IMR-90 (cell line): ENCODE measurements at regions not wholly inside any gene's neighbourhood (a gene's known extent, or its start where the extent isn't known, plus 50 kb on each side); places are given as distances from the start of the nearest gene placed in this dataset.

Experiments used
- ATAC-seq: fragments of 200-7000 bp; cut with Tn5 transposase; 2 replicates; pipeline ENCODE4 v1.9.1; 2020; ENCODE audit warnings: low read depth, mild to moderate bottlenecking, moderate library complexity
- BruUV-seq: library from RNA; stranded (reverse); fragments of 400-500 nt; replicated peaks from 2 replicates; lab custom pipeline; 2021; lab: Mats Ljungman, UMichigan
- CTCF ChIA-PET: fragments of 300-600 bp; formaldehyde crosslinking; extraction: SDS; loops from one replicate; lab custom pipeline; 2021; ENCODE audit warnings: antibody characterized with exemption; lab: Yijun Ruan, JAX
- POLR2A ChIA-PET: fragments of 300-600 bp; sonication (Branson Sonifier 250); formaldehyde crosslinking; loops from one replicate; lab custom pipeline; 2022; ENCODE audit warnings: antibody characterized with exemption; ENCODE audit not compliant: unreplicated experiment; lab: Charles Lee
- DNase-seq: peaks from one replicate; pipeline ENCODE4 v3.0.0; 2013
- H2AFZ ChIP-seq: replicated peaks from 2 replicates; pipeline ENCODE3; 2013; ENCODE audit warnings: low read length, mild to moderate bottlenecking; ENCODE audit not compliant: poor library complexity
- H2AK5ac ChIP-seq: 2 replicates; pipeline ENCODE4 v1.6.1; 2013; ENCODE audit warnings: low read depth, low read length, inconsistent platforms
- H2AK9ac ChIP-seq: replicated peaks from 2 replicates; pipeline ENCODE3; 2013; ENCODE audit warnings: mild to moderate bottlenecking, low read depth, low read length, moderate library complexity; ENCODE audit not compliant: poor library complexity
- H2BK120ac ChIP-seq: 2 replicates; pipeline ENCODE4 v1.6.1; 2013; ENCODE audit warnings: low read depth, low read length, inconsistent platforms
- H2BK15ac ChIP-seq: 3 replicates; pipeline ENCODE4 v1.6.1; 2013; ENCODE audit warnings: low read depth, low read length, inconsistent platforms
- H2BK20ac ChIP-seq: 2 replicates; pipeline ENCODE4 v1.6.1; 2013; ENCODE audit warnings: low read depth, mild to moderate bottlenecking, inconsistent platforms, low read length, moderate library complexity
- H2BK5ac ChIP-seq: 2 replicates; pipeline ENCODE4 v1.6.1; 2013; ENCODE audit warnings: mild to moderate bottlenecking, low read depth, low read length, inconsistent platforms; ENCODE audit not compliant: poor library complexity, severe bottlenecking
- H3K14ac ChIP-seq: replicated peaks from 2 replicates; pipeline ENCODE4 v1.6.1; 2013; ENCODE audit warnings: low read depth, low read length, inconsistent platforms
- H3K18ac ChIP-seq: 2 replicates; pipeline ENCODE4 v1.6.1; 2013; ENCODE audit warnings: low read depth, low read length, control low read depth
- H3K23ac ChIP-seq: 2 replicates; pipeline ENCODE4 v1.6.1; 2013; ENCODE audit warnings: low read depth, low read length, inconsistent platforms
- H3K27ac ChIP-seq: 2 replicates; pipeline ENCODE4 v1.5.1; 2013; ENCODE audit warnings: mild to moderate bottlenecking, control low read depth, low read length; ENCODE audit not compliant: insufficient read depth
- H3K27me3 ChIP-seq: 2 replicates; pipeline ENCODE4 v1.6.1; 2013; ENCODE audit warnings: low read length; ENCODE audit not compliant: control insufficient read depth, insufficient read depth
- H3K36me3 ChIP-seq: 2 replicates; pipeline ENCODE4 v1.6.1; 2013; ENCODE audit warnings: low read length, mixed read lengths; ENCODE audit not compliant: control insufficient read depth, insufficient read depth
- H3K4ac ChIP-seq: 2 replicates; pipeline ENCODE4 v1.6.1; 2013; ENCODE audit warnings: low read depth, low read length, inconsistent platforms
- H3K4me1 ChIP-seq: 2 replicates; pipeline ENCODE4 v1.6.1; 2013; ENCODE audit warnings: low read length, mixed read lengths; ENCODE audit not compliant: control insufficient read depth, insufficient read depth
- H3K4me2 ChIP-seq: 2 replicates; pipeline ENCODE4 v1.6.1; 2013; ENCODE audit warnings: low read depth, mild to moderate bottlenecking, control low read depth, low read length, moderate library complexity
- H3K4me3 ChIP-seq: 2 replicates; pipeline ENCODE4 v1.5.1; 2013; ENCODE audit warnings: low read depth, mild to moderate bottlenecking, control low read depth, low read length, moderate library complexity; ENCODE audit not compliant: insufficient read depth
- H3K56ac ChIP-seq: 2 replicates; pipeline ENCODE4 v1.6.1; 2013; ENCODE audit warnings: low read length, inconsistent platforms; ENCODE audit not compliant: insufficient read depth; ENCODE audit errors: extremely low read depth
- H3K79me1 ChIP-seq, 2 experiments: 2 replicates each; pipeline ENCODE4 v1.6.1; 2013; ENCODE audit warnings: low read length in 2 of 2, inconsistent platforms in 1 of 2, low read depth in 1 of 2
- H3K9ac ChIP-seq: 2 replicates; pipeline ENCODE4 v1.6.1; 2013; ENCODE audit warnings: low read depth, low read length, control low read depth
- H3K9me1 ChIP-seq: 2 replicates; pipeline ENCODE4 v1.6.1; 2013; ENCODE audit warnings: low read length, inconsistent platforms; ENCODE audit not compliant: insufficient read depth
- H3K9me3 ChIP-seq: 2 replicates; pipeline ENCODE4 v1.6.1; 2013; ENCODE audit warnings: low read length; ENCODE audit not compliant: control insufficient read depth, insufficient read depth
- H4K20me1 ChIP-seq: 2 replicates; pipeline ENCODE4 v1.6.1; 2013; ENCODE audit warnings: low read length, inconsistent platforms; ENCODE audit not compliant: insufficient read depth
- H4K5ac ChIP-seq: 2 replicates; pipeline ENCODE4 v1.6.1; 2013; ENCODE audit warnings: mild to moderate bottlenecking, low read depth, low read length, control low read depth
- H4K8ac ChIP-seq, 2 experiments: 2 replicates each; pipeline ENCODE4 v1.6.1; 2013; ENCODE audit warnings: low read depth in 2 of 2, low read length in 2 of 2, control low read depth in 1 of 2, inconsistent platforms in 1 of 2
- H4K91ac ChIP-seq: 2 replicates; pipeline ENCODE4 v1.6.1; 2013; ENCODE audit warnings: low read depth, low read length, inconsistent platforms; ENCODE audit not compliant: insufficient read depth
- BHLHE40 ChIP-seq: fragments of 150-350 bp; IDR thresholded peaks from 2 replicates; pipeline ENCODE4 v1.6.1; 2016; ENCODE audit warnings: mild to moderate bottlenecking, low read depth, low read length
- CEBPB ChIP-seq: IDR thresholded peaks from 2 replicates; pipeline ENCODE4 v1.6.1; 2012; ENCODE audit warnings: low read depth, low read length, improper control_type of control experiment
- CHD1 ChIP-seq: IDR thresholded peaks from 2 replicates; pipeline ENCODE4 v1.6.1; 2012; ENCODE audit warnings: low read depth, low read length, improper control_type of control experiment
- CTCF ChIP-seq: conservative IDR thresholded peaks from 2 replicates; pipeline ENCODE4 v1.5.1; 2012; ENCODE audit warnings: mild to moderate bottlenecking, low read depth, low read length, improper control_type of control experiment
- ELK1 ChIP-seq: fragments of 150-350 bp; IDR thresholded peaks from 2 replicates; pipeline ENCODE4 v1.6.1; 2016; ENCODE audit warnings: low read depth, mild to moderate bottlenecking, low read length, moderate library complexity, borderline replicate concordance
- FOS ChIP-seq: fragments of 150-350 bp; IDR thresholded peaks from 2 replicates; pipeline ENCODE4 v1.6.1; 2016; ENCODE audit warnings: low read depth, low read length
- MAFK ChIP-seq: IDR thresholded peaks from 2 replicates; pipeline ENCODE4 v1.6.1; 2012; ENCODE audit warnings: low read depth, low read length, improper control_type of control experiment
- MAZ ChIP-seq: IDR thresholded peaks from 2 replicates; pipeline ENCODE4 v1.6.1; 2012; ENCODE audit warnings: low read depth, mild to moderate bottlenecking, low read length, improper control_type of control experiment, moderate library complexity, borderline replicate concordance
- MXI1 ChIP-seq: IDR thresholded peaks from 2 replicates; pipeline ENCODE4 v1.6.1; 2012; ENCODE audit warnings: low read depth, mild to moderate bottlenecking, low read length, moderate library complexity, borderline replicate concordance
- NFE2L2 ChIP-seq: fragments of 150-350 bp; IDR thresholded peaks from 2 replicates; pipeline ENCODE4 v1.6.1; 2016; ENCODE audit warnings: low read depth, mild to moderate bottlenecking, low read length
- POLR2A ChIP-seq: IDR thresholded peaks from 2 replicates; pipeline ENCODE4 v1.6.1; 2012; ENCODE audit warnings: mild to moderate bottlenecking, low read depth, low read length
- RAD21 ChIP-seq: IDR thresholded peaks from 2 replicates; pipeline ENCODE4 v1.6.1; 2012; ENCODE audit warnings: low read length, improper control_type of control experiment
- RCOR1 ChIP-seq: IDR thresholded peaks from 2 replicates; pipeline ENCODE4 v1.6.1; 2012; ENCODE audit warnings: mild to moderate bottlenecking, low read length, improper control_type of control experiment; ENCODE audit not compliant: insufficient replicate concordance
- RFX5 ChIP-seq: IDR thresholded peaks from 2 replicates; pipeline ENCODE4 v1.8.0; 2012; ENCODE audit warnings: low read depth, mild to moderate bottlenecking, low read length, moderate library complexity
- SMC3 ChIP-seq: fragments of 150-350 bp; IDR thresholded peaks from 2 replicates; pipeline ENCODE4 v1.6.1; 2016; ENCODE audit warnings: low read depth, mild to moderate bottlenecking, antibody characterized with exemption, low read length, moderate library complexity
- USF2 ChIP-seq: fragments of 150-350 bp; IDR thresholded peaks from 2 replicates; pipeline ENCODE4 v1.6.1; 2017; ENCODE audit warnings: mild to moderate bottlenecking, antibody characterized with exemption, low read length, low read depth
- WGBS, 2 experiments: methylation state at CpG; one replicate each; pipeline versions ENCODE4 v1.1.5 to v1.1.7; 2013; ENCODE audit warnings: missing lambda C conversion rate in 2 of 2; ENCODE audit not compliant: insufficient read length in 1 of 2; ENCODE audit errors: extremely low coverage in 2 of 2; 5-methylcytosine and 5-hydroxymethylcytosine counted together
- dilution Hi-C: fragments of 300-500 bp; cut with HindIII; formaldehyde crosslinking; loops from one replicate; pipeline ENCODE4 v1.14.3; 2018; ENCODE audit warnings: low sequenced_read_pairs; ENCODE audit not compliant: unreplicated experiment
- in situ Hi-C: fragments of 300-500 bp; cut with MboI; formaldehyde crosslinking; loops from 3 replicates; pipeline ENCODE4 v1.14.3; 2019; ENCODE audit warnings: low sequenced_read_pairs, inconsistent platforms, mixed read lengths
- intact Hi-C: fragments of 100-400 bp; cut with micrococcal nuclease; formaldehyde crosslinking; loops from 2 replicates; pipeline ENCODE4 v1.10.0; 2022

DNA sequence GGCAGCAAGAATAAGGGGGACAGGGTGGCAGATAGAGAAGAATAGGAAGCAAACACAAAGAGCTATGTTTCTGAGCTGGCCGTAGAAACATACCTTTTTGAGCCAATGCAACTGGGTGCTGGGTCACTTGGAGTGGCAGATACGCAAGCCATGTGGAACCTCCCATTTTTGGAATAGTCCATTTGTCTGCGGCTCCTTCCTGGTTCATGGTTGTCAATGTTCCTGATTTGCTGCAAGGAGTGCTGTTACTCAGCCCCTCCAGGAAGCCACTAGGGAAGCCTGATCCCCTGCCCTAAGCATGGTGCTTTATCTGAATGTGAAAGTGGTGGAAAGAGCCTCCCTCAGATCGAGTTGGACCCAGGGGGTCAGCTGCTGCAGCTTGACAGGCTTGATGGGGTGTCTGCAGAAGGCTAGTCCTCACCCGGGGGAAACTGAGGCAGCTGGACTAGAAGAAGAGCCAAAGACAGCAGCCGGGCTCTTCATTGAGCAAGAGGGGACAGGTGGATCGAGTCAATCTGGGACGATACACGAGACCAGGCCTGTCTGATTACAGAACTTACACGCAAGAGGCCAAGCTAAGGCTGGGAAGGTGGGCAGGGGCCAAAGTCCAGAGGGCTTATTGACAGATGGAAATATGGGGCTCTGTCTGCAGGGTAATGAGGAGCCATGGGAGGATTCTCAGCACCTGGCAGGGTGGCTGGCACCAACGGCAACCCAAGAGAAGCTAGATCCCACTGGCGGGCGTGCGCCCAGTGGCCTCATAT lies 57.4 kb upstream of the CTNNBL1 start:
- TF ChIP-seq RCOR1 = no peak
- no peak for TF ChIP-seq POLR2A
- no peak for TF ChIP-seq CHD1
- no peak for TF ChIP-seq CEBPB
- no peak for TF ChIP-seq MAZ
- no peak for TF ChIP-seq RAD21
- no peak for TF ChIP-seq MAFK
- TF ChIP-seq RFX5 = no peak
- TF ChIP-seq NFE2L2 = no peak
- no peak for TF ChIP-seq SMC3
- no peak for TF ChIP-seq CTCF
- TF ChIP-seq BHLHE40 = no peak
- no peak for TF ChIP-seq FOS
- TF ChIP-seq MXI1 = no peak
- no peak for TF ChIP-seq USF2
- no peak for TF ChIP-seq ELK1

More for the DNA sequence above, 57.4 kb upstream of the CTNNBL1 start:
- Histone ChIP-seq H3K4me1 (no peaks in the 10 kb centered on the region), H3K23ac (no peak overlapping the region), H4K8ac (no peak overlapping the region), H3K36me3 (no peaks in the 10 kb centered on the region), H3K4ac (no peak overlapping the region), H3K9me3 (peaks cover 8% of the 10 kb centered on the region), H3K18ac (no peak overlapping the region), H3K9ac (no peak overlapping the region), H2AK9ac (peak overlapping the region; percentile 13), H2BK5ac (no peak overlapping the region), H3K27me3 (peaks cover 22% of the 10 kb centered on the region), H4K20me1 (no peaks in the 10 kb centered on the region; the same call in 1 of the 2 replicates), H3K79me1 (no peaks in the 10 kb centered on the region), H4K91ac (no peak overlapping the region), H2AFZ (no peak overlapping the region), H2BK15ac (no peak overlapping the region), H3K9me1 (no peaks in the 10 kb centered on the region), H2BK20ac (no peak overlapping the region), H3K4me2 (no peak overlapping the region), H3K14ac (no peak overlapping the region), H2BK120ac (no peak overlapping the region), H3K27ac (no peak overlapping the region), H2AK5ac (no peak overlapping the region), H3K4me3 (no peak overlapping the region), H4K5ac (no peak overlapping the region), H3K56ac (no peak overlapping the region)
- dilution Hi-C loops = no loop called here
- in situ Hi-C loops = no loop called here
- POLR2A ChIA-PET = no interaction called here
- DNase-seq (no peak), ATAC-seq (no peak)
- 51% methylated on average over 6 of the region's 14 CpGs; no CpG with 5 or more reads in 1 of the 2 experiments for WGBS, 2 experiments
- CTCF ChIA-PET = no interaction called here
- intact Hi-C loops = no loop called here
- no TSS peak for BruUV-seq
